Thyroid gland (tissue), 4 donors: ENCODE measurements at regions not wholly inside any gene's neighbourhood (a gene's known extent, or its start where the extent isn't known, plus 50 kb on each side); places are given as distances from the start of the nearest gene placed in this dataset.
"Not testable (repeated sequence)": the region's sequence is repeated elsewhere in the genome, so short reads cannot be mapped to it uniquely, and the experiment has no call there.

Source experiments
- POLR2A ChIP-seq, 2 donors: fragments of 450-650 bp; IDR thresholded peaks; one replicate each; pipeline ENCODE4 v1.6.1; 2017; ENCODE audit warnings: antibody characterized with exemption in 2 of 2, mild to moderate bottlenecking in 2 of 2, moderate library complexity in 1 of 2
- TF ChIP-seq, protein P1 (sequence below), 6 experiments: fragments of 200-600 bp in 3 of 6; fragments of 450-650 bp in 3 of 6; sonication (generic) in 3 of 6; IDR thresholded peaks; one replicate each; pipeline ENCODE4 v1.5.1; 2016 to 2019; ENCODE audit warnings: antibody characterized with exemption in 6 of 6, mild to moderate bottlenecking in 2 of 6, inconsistent platforms in 1 of 6, moderate library complexity in 1 of 6

DNA sequence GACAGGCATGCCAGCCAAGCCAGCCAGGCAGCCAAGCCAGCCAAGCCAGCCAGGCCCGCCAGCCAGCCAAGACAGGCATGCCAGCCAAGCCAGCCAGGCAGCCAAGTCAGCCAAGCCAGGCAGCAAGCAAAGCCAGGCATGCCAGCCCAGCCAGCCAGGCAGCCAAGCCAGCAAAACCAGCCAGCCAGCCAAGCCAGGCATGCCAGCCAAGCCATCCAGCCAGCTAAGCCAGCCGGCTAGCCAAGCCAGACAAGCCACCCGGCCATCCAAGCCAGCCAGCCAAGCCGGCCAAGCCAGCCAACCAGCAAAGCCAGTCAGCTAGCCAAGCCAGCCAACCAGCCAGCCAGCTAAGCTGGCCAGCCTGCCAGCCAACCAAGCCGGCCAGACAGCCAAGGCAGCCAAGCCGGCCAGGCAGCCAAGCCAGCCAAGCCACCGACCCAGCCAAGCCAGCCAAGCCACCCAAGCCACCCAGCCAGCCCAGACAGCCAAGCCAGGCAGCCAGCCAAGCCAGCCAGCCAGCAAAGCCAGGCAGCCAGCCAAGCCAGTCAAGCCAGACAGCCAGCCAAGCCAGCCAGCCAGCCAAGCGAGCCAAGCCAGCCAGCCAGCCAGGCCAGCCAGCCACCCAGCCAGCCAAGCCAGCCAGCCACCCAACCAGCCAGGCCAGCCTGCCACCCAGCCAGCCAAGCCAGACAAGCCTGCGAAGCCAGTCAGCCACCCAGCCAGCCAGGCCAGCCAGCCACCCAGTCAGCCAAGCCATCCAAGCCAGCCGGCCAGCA lies 332.9 kb upstream of the PLGLB2 start:
- TF ChIP-seq POLR2A (IDR thresholded peaks at IDR 0.05): not testable (repeated sequence)
- TF ChIP-seq, protein P1, sequence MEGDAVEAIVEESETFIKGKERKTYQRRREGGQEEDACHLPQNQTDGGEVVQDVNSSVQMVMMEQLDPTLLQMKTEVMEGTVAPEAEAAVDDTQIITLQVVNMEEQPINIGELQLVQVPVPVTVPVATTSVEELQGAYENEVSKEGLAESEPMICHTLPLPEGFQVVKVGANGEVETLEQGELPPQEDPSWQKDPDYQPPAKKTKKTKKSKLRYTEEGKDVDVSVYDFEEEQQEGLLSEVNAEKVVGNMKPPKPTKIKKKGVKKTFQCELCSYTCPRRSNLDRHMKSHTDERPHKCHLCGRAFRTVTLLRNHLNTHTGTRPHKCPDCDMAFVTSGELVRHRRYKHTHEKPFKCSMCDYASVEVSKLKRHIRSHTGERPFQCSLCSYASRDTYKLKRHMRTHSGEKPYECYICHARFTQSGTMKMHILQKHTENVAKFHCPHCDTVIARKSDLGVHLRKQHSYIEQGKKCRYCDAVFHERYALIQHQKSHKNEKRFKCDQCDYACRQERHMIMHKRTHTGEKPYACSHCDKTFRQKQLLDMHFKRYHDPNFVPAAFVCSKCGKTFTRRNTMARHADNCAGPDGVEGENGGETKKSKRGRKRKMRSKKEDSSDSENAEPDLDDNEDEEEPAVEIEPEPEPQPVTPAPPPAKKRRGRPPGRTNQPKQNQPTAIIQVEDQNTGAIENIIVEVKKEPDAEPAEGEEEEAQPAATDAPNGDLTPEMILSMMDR (IDR thresholded peaks at IDR 0.05): not testable (repeated sequence)
